NCI-H524 treated with DMSO at 0.1 percent for 48 hours (cell line): ENCODE measurements at regions not wholly inside any gene's neighbourhood (a gene's known extent, or its start where the extent isn't known, plus 50 kb on each side); places are given as distances from the start of the nearest gene placed in this dataset.

Experiments
- DNase-seq: peaks from one replicate; lab custom pipeline; 2025; lab: John Stamatoyannopoulos, UW

GRCh38 chr2:14272396-14273075 is 360.0 kb upstream of the LRATD1 start:
- no peak for DNase-seq

GRCh38 chr2:14273650-14274049 is 358.9 kb upstream of the LRATD1 start:
- no peak for DNase-seq

GRCh38 chr2:14284244-14284643 is 348.3 kb upstream of the LRATD1 start:
- no peak for DNase-seq

GRCh38 chr2:14285812-14286211 is 346.7 kb upstream of the LRATD1 start:
- DNase-seq, result no peak

DNA sequence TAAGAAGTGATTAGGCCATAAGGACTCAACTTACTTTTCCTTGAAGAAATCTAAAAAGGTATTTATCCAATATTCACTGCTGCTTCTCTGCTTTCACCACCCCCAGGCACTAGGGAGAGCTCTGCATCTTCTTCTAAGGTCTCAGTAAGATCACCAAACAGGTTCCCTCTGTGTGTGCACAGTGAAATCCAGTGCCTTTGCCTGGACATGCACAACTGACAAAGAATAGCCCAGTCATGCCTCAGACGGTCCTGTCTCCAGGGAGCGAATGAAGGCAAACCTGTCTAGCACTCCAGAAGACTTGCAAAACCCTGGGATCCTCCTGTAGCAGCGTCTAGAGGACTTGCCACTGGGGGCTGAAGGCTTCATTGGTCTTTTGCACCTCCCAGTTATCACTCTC is 344.5 kb upstream of the LRATD1 start:
- DNase-seq, result no peak

- DNase-seq, result no peak
Measured at GRCh38 chr2:14292964-14293363, 339.6 kb upstream of the LRATD1 start.

DNA sequence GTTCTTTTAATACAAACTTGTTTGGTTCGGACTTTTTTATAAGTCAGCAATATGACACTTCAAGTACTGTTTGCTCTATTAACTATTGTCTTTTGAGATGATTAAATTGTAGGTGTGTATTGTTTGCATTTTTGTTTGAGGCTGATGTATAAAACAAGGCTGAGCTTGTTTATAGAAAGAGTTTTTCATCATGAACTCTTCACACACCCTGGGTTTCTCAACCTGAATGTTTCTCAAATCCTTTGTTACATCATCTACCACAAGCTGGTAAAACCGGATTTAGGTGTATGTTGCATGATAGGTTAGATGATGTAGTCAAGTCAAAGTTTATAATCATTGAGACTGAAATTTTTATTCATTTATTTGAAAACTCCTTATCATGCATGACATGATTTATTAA is 335.2 kb upstream of the LRATD1 start:
- no peak for DNase-seq

DNA sequence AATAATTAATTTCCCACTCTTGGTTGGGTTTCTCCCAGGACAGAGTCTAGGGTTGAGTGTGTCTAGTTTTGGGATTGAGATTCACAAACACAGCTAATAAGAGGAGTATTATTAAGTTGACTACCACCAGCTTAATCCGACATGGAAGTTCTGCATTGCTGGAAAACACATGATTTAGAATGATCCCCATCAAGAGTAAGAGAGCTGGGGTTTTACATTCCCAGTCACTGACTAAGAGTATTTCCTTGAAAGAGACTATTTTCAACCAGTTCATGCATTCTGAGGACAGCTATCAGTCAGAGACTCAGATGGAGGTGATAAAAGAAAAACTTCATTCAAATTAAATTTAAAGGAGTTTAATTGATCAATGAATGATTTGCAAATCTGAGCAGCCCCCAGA is 334.6 kb upstream of the LRATD1 start:
- no peak for DNase-seq

DNA sequence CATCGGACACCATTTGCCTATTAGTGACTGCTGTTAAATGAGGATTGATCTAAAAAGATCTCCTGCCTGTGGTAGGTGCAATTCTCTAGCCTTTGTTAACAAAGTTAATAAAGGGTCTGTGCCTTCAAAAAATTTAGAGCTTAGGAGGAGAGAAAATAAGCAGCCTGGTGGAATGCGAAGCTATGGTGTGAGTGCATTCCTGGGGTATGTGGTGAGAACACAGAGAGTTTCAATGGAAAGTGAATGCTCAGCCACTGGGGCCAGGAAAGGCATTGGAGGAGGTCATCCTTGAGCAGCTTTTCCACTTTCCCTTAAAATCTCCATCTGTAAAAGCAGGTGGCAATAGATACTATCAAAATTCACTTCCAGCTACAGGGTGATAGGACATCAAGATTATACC is 331.2 kb upstream of the LRATD1 start:
- DNase-seq, result no peak

DNA sequence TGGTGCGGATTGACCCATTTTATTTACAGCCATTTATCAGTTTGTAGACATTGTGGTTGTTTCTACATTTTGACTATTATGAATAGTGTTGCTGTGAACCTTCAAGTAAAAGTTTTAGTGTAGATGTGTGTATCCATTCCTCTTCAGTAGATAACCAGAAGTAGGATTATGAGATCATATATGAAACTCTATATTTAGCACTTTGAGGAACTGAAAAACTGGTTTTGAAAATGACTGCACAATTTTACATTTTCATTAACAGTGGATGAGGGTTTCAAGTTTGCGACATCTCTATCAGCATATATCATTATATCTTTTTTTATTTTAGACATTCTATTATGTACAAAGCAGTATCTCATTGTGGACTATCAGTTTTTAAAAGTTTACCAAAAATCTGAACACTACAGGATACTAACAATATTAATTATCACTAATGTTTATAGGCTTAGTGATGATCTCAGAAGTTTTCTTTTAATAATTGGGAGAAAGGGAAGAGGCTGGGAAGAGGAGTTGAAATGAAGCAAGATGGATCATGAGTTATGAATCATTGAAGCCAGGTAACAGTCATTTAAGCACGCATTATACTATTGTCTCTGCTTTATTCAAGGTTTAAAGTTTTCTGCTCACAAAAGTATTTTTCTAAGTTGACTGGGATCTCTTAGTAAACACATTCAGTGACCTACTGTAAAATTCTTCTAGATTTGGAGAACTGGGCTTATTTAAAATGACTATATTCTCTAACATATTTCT is 329.0 kb upstream of the LRATD1 start:
- DNase-seq, result no peak

DNA sequence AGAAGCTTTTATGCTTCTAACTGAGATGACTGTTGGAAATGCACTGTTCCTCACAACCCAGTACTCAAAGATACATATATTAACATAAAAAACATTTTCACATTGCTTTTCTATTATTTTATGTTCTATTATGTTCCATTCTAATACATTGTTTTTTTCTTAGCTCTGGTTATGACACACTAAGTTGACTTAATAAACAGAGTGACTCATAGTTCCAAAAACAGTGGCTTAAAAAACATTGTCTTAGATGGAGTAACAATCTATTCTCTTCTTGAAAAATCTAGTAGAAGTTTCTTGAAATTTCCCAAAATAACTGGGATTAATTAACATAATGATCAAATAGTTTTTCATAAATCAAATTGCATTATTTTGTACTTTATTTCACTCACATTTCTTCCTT is 328.2 kb upstream of the LRATD1 start:
- no peak for DNase-seq

DNA sequence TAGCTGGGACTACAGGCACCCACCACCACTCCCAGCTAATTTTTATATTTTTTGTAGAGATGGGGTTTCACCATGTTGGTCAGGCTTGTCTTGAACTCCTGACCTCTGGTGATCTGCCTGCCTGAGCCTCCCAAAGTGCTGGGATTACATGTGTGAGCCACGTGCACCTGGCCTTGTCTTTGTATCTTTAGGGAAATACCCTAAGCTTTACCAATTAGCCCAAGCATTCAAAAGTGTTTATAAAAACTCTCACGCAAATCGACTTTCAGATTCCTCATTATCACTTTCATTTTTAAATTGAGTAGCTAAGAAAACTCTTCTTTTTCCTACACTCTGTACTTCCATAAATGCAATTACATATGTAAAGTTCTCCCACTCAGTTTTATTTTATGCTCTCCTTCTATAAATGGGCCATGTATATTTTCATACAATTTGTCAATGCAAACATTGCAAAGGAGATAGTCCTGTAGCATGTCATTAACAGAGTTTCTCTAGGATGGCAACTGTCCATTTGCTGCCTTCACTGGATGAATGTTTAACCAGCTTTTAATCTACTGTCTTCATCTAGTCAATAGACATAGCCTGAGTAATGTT is 326.2 kb upstream of the LRATD1 start:
- no peak for DNase-seq

GRCh38 chr2:14313341-14313740 is 319.2 kb upstream of the LRATD1 start:
- DNase-seq, result no peak

DNA sequence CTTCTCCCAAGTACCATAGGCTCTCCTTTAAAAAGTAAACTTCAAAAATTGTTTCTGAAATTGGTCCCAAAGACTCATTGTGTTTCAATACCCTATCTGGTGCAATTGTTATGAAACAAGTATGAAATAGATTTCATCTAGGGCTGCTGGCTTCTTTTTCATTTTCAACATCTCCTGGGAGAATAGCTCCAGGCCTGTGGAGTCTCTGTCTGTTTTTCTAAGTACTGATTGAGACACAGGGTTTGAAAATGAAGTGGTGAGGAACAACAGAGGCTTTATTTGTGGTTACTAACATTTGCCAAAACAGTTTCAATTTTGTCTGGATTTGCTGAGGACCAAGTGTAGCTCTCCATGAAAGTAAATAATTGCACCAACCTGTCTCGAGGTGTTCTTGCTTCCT is 315.9 kb upstream of the LRATD1 start:
- no peak for DNase-seq

- no peak for DNase-seq
Measured at GRCh38 chr2:14321357-14321756, 311.2 kb upstream of the LRATD1 start.

DNA sequence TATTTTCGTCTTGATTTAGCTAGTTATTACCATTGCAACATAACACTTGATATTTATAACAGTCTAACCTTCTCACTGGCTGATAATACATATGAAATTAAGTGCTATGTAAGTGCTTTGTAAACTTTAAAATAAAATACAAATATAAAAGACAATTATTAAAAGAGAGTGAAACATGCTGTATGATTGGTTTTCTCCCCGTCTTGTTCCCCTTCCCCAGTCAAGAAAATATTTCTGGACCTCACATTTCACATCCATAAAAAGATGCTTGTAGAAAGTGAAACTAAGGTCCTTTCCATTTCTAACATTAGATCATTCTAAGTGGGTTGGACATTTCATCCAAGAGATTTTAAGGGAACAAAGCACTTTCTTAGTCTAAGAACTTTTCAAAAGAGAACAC is 310.2 kb upstream of the LRATD1 start:
- DNase-seq, result no peak

GRCh38 chr2:14324308-14324707 is 308.2 kb upstream of the LRATD1 start:
- no peak for DNase-seq

DNA sequence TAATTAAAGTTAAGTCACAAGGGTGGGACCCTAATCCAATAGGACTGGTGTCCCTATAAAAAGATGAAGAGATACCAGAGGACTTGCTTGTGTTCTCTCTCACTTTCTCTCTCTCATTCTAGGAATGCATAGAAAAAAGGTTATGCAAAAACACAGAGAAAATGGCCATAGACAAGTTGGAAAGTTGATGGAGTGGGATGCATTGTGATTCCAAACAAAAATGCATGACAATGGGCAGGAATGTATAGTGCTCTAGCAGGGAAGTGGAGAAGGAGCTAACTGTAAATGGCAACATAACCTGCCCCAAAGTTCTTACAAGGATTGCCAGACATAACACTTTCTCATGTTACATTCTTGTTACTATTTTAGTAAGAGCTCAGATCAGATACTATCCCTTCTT is 301.6 kb upstream of the LRATD1 start:
- DNase-seq, result no peak

DNA sequence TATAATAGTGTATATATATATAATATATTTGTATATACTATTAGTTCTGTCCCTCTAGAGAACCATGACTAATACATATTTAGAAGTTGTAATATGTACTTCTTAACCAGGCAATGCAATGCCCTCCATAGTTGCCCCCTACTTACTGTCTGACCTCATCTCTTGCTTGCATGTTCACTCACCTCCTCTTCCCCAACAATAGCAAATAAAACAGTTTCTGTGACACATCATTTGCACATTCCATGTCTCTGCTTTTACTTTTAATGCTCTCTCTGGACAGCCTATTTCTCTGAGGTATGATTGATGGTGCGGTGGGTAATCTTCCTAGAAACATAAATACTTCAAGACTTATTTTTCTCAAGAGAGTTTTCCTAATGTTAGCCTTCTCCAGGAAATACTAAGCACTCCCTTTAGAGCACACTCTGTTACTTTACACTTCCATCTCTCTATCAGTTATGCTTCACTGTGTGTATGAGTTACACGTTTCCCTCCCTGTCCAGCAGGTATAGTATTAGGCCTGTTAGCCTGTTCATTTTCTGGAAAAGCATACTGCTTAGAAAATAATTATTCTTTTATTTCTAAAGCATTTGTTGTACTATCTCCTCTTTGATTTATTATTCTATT is 295.6 kb upstream of the LRATD1 start:
- no peak for DNase-seq

DNA sequence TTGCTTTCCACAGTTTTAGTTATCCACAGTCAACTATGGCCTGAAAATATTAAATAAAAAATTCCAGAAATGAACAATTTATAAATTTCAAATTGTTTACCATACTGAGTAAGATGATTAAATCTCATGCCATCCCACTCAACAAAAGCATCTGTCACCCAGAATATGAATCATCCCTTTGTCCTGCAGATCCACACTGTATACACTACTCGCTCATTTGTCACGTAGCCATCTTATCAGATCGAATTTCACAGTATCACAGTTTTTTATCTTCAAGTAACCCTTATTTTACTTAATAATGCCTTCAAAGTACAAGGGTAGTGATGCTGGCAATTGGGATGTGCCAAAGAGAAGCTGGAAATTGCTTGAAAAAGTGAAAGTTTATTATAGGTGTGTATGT is 291.8 kb upstream of the LRATD1 start:
- DNase-seq, result peak; percentile 22

DNA sequence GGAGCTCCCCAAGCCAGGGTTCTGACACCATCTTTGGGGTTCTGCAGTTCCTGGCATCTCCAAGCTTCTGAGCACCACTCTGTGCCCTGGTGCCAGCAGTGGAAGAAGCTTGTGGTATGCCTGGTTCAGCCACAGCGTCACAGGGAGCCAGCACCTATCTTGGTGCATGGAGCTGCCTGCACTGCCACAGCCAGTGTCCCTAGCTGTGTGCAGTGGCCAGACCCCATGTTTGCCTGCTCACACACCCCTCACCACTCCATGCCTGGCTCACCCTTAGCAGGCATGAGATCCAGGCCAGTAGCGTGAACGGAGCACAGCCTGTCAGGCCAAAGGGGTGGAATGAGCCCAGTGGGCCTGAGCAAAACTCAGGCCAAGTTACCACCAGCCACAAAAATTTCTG is 290.2 kb upstream of the LRATD1 start:
- DNase-seq, result no peak

DNA sequence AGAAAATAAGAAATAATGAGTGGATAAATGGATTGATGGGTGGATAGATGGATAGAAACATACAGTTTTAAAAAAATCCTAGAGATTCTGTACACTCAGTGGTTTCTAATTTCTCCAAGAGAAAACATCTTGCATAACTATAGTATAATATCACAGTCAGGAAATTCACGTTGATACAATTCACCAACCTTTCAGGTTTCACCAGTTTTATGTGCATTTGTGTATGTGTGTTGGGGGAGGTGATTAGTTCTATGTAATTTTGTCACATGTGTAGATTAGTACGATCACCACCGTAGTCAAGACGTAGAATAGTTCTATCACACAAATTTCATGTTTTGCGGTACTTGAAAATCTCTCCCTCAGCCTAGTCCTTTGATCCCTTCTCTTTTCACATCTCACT is 288.2 kb upstream of the LRATD1 start:
- no peak for DNase-seq

- DNase-seq, result no peak
Measured at GRCh38 chr2:14348247-14348646, 284.3 kb upstream of the LRATD1 start.
